Right lobe of liver (tissue), 4 donors: ENCODE measurements at regions not wholly inside any gene's neighbourhood (a gene's known extent, or its start where the extent isn't known, plus 50 kb on each side); places are given as distances from the start of the nearest gene placed in this dataset.

ENCODE experiments used
- CTCF ChIP-seq, 4 donors: fragments of 200-600 bp in 3 of 4; fragments of 450-650 bp in 1 of 4; IDR thresholded peaks; one replicate each; pipeline versions ENCODE4 v1.5.1 to v1.8.0; 2016 to 2022; ENCODE audit warnings: antibody characterized with exemption in 4 of 4, mild to moderate bottlenecking in 2 of 4
- POLR2A ChIP-seq: fragments of 450-650 bp; IDR thresholded peaks from one replicate; pipeline ENCODE4 v1.6.1; 2017; ENCODE audit warnings: antibody characterized with exemption, mild to moderate bottlenecking
- donor health status: DM: no; HTN: no; CAD: no.
- donor health status: DM: no; HTN: no; CAD: no.
- donor health status: DM: no; HTN: yes; CAD: no.

GRCh38 chr3:86147119-86147518 is 843.8 kb downstream of the VGLL3 start:
- TF ChIP-seq CTCF (IDR thresholded peaks at IDR 0.05) = no peak
- no peak for TF ChIP-seq POLR2A
